IMR-90 (cell line): ENCODE measurements at regions not wholly inside any gene's neighbourhood (a gene's known extent, or its start where the extent isn't known, plus 50 kb on each side); places are given as distances from the start of the nearest gene placed in this dataset.

Experiments used
- ATAC-seq: fragments of 200-7000 bp; cut with Tn5 transposase; 2 replicates; pipeline ENCODE4 v1.9.1; 2020; ENCODE audit warnings: low read depth, mild to moderate bottlenecking, moderate library complexity
- BruUV-seq: library from RNA; stranded (reverse); fragments of 400-500 nt; replicated peaks from 2 replicates; lab custom pipeline; 2021; lab: Mats Ljungman, UMichigan
- CTCF ChIA-PET: fragments of 300-600 bp; formaldehyde crosslinking; extraction: SDS; loops from one replicate; lab custom pipeline; 2021; ENCODE audit warnings: antibody characterized with exemption; lab: Yijun Ruan, JAX
- POLR2A ChIA-PET: fragments of 300-600 bp; sonication (Branson Sonifier 250); formaldehyde crosslinking; loops from one replicate; lab custom pipeline; 2022; ENCODE audit warnings: antibody characterized with exemption; ENCODE audit not compliant: unreplicated experiment; lab: Charles Lee
- DNase-seq: peaks from one replicate; pipeline ENCODE4 v3.0.0; 2013
- H2AFZ ChIP-seq: replicated peaks from 2 replicates; pipeline ENCODE3; 2013; ENCODE audit warnings: low read length, mild to moderate bottlenecking; ENCODE audit not compliant: poor library complexity
- H2AK5ac ChIP-seq: 2 replicates; pipeline ENCODE4 v1.6.1; 2013; ENCODE audit warnings: low read depth, low read length, inconsistent platforms
- H2AK9ac ChIP-seq: replicated peaks from 2 replicates; pipeline ENCODE3; 2013; ENCODE audit warnings: mild to moderate bottlenecking, low read depth, low read length, moderate library complexity; ENCODE audit not compliant: poor library complexity
- H2BK120ac ChIP-seq: 2 replicates; pipeline ENCODE4 v1.6.1; 2013; ENCODE audit warnings: low read depth, low read length, inconsistent platforms
- H2BK15ac ChIP-seq: 3 replicates; pipeline ENCODE4 v1.6.1; 2013; ENCODE audit warnings: low read depth, low read length, inconsistent platforms
- H2BK20ac ChIP-seq: 2 replicates; pipeline ENCODE4 v1.6.1; 2013; ENCODE audit warnings: low read depth, mild to moderate bottlenecking, inconsistent platforms, low read length, moderate library complexity
- H2BK5ac ChIP-seq: 2 replicates; pipeline ENCODE4 v1.6.1; 2013; ENCODE audit warnings: mild to moderate bottlenecking, low read depth, low read length, inconsistent platforms; ENCODE audit not compliant: poor library complexity, severe bottlenecking
- H3K14ac ChIP-seq: replicated peaks from 2 replicates; pipeline ENCODE4 v1.6.1; 2013; ENCODE audit warnings: low read depth, low read length, inconsistent platforms
- H3K18ac ChIP-seq: 2 replicates; pipeline ENCODE4 v1.6.1; 2013; ENCODE audit warnings: low read depth, low read length, control low read depth
- H3K23ac ChIP-seq: 2 replicates; pipeline ENCODE4 v1.6.1; 2013; ENCODE audit warnings: low read depth, low read length, inconsistent platforms
- H3K27ac ChIP-seq: 2 replicates; pipeline ENCODE4 v1.5.1; 2013; ENCODE audit warnings: mild to moderate bottlenecking, control low read depth, low read length; ENCODE audit not compliant: insufficient read depth
- H3K27me3 ChIP-seq: 2 replicates; pipeline ENCODE4 v1.6.1; 2013; ENCODE audit warnings: low read length; ENCODE audit not compliant: control insufficient read depth, insufficient read depth
- H3K36me3 ChIP-seq: 2 replicates; pipeline ENCODE4 v1.6.1; 2013; ENCODE audit warnings: low read length, mixed read lengths; ENCODE audit not compliant: control insufficient read depth, insufficient read depth
- H3K4ac ChIP-seq: 2 replicates; pipeline ENCODE4 v1.6.1; 2013; ENCODE audit warnings: low read depth, low read length, inconsistent platforms
- H3K4me1 ChIP-seq: 2 replicates; pipeline ENCODE4 v1.6.1; 2013; ENCODE audit warnings: low read length, mixed read lengths; ENCODE audit not compliant: control insufficient read depth, insufficient read depth
- H3K4me2 ChIP-seq: 2 replicates; pipeline ENCODE4 v1.6.1; 2013; ENCODE audit warnings: low read depth, mild to moderate bottlenecking, control low read depth, low read length, moderate library complexity
- H3K4me3 ChIP-seq: 2 replicates; pipeline ENCODE4 v1.5.1; 2013; ENCODE audit warnings: low read depth, mild to moderate bottlenecking, control low read depth, low read length, moderate library complexity; ENCODE audit not compliant: insufficient read depth
- H3K56ac ChIP-seq: 2 replicates; pipeline ENCODE4 v1.6.1; 2013; ENCODE audit warnings: low read length, inconsistent platforms; ENCODE audit not compliant: insufficient read depth; ENCODE audit errors: extremely low read depth
- H3K79me1 ChIP-seq, 2 experiments: 2 replicates each; pipeline ENCODE4 v1.6.1; 2013; ENCODE audit warnings: low read length in 2 of 2, inconsistent platforms in 1 of 2, low read depth in 1 of 2
- H3K9ac ChIP-seq: 2 replicates; pipeline ENCODE4 v1.6.1; 2013; ENCODE audit warnings: low read depth, low read length, control low read depth
- H3K9me1 ChIP-seq: 2 replicates; pipeline ENCODE4 v1.6.1; 2013; ENCODE audit warnings: low read length, inconsistent platforms; ENCODE audit not compliant: insufficient read depth
- H3K9me3 ChIP-seq: 2 replicates; pipeline ENCODE4 v1.6.1; 2013; ENCODE audit warnings: low read length; ENCODE audit not compliant: control insufficient read depth, insufficient read depth
- H4K20me1 ChIP-seq: 2 replicates; pipeline ENCODE4 v1.6.1; 2013; ENCODE audit warnings: low read length, inconsistent platforms; ENCODE audit not compliant: insufficient read depth
- H4K5ac ChIP-seq: 2 replicates; pipeline ENCODE4 v1.6.1; 2013; ENCODE audit warnings: mild to moderate bottlenecking, low read depth, low read length, control low read depth
- H4K8ac ChIP-seq, 2 experiments: 2 replicates each; pipeline ENCODE4 v1.6.1; 2013; ENCODE audit warnings: low read depth in 2 of 2, low read length in 2 of 2, control low read depth in 1 of 2, inconsistent platforms in 1 of 2
- H4K91ac ChIP-seq: 2 replicates; pipeline ENCODE4 v1.6.1; 2013; ENCODE audit warnings: low read depth, low read length, inconsistent platforms; ENCODE audit not compliant: insufficient read depth
- BHLHE40 ChIP-seq: fragments of 150-350 bp; IDR thresholded peaks from 2 replicates; pipeline ENCODE4 v1.6.1; 2016; ENCODE audit warnings: mild to moderate bottlenecking, low read depth, low read length
- CEBPB ChIP-seq: IDR thresholded peaks from 2 replicates; pipeline ENCODE4 v1.6.1; 2012; ENCODE audit warnings: low read depth, low read length, improper control_type of control experiment
- CHD1 ChIP-seq: IDR thresholded peaks from 2 replicates; pipeline ENCODE4 v1.6.1; 2012; ENCODE audit warnings: low read depth, low read length, improper control_type of control experiment
- CTCF ChIP-seq: conservative IDR thresholded peaks from 2 replicates; pipeline ENCODE4 v1.5.1; 2012; ENCODE audit warnings: mild to moderate bottlenecking, low read depth, low read length, improper control_type of control experiment
- ELK1 ChIP-seq: fragments of 150-350 bp; IDR thresholded peaks from 2 replicates; pipeline ENCODE4 v1.6.1; 2016; ENCODE audit warnings: low read depth, mild to moderate bottlenecking, low read length, moderate library complexity, borderline replicate concordance
- FOS ChIP-seq: fragments of 150-350 bp; IDR thresholded peaks from 2 replicates; pipeline ENCODE4 v1.6.1; 2016; ENCODE audit warnings: low read depth, low read length
- MAFK ChIP-seq: IDR thresholded peaks from 2 replicates; pipeline ENCODE4 v1.6.1; 2012; ENCODE audit warnings: low read depth, low read length, improper control_type of control experiment
- MAZ ChIP-seq: IDR thresholded peaks from 2 replicates; pipeline ENCODE4 v1.6.1; 2012; ENCODE audit warnings: low read depth, mild to moderate bottlenecking, low read length, improper control_type of control experiment, moderate library complexity, borderline replicate concordance
- MXI1 ChIP-seq: IDR thresholded peaks from 2 replicates; pipeline ENCODE4 v1.6.1; 2012; ENCODE audit warnings: low read depth, mild to moderate bottlenecking, low read length, moderate library complexity, borderline replicate concordance
- NFE2L2 ChIP-seq: fragments of 150-350 bp; IDR thresholded peaks from 2 replicates; pipeline ENCODE4 v1.6.1; 2016; ENCODE audit warnings: low read depth, mild to moderate bottlenecking, low read length
- POLR2A ChIP-seq: IDR thresholded peaks from 2 replicates; pipeline ENCODE4 v1.6.1; 2012; ENCODE audit warnings: mild to moderate bottlenecking, low read depth, low read length
- RAD21 ChIP-seq: IDR thresholded peaks from 2 replicates; pipeline ENCODE4 v1.6.1; 2012; ENCODE audit warnings: low read length, improper control_type of control experiment
- RCOR1 ChIP-seq: IDR thresholded peaks from 2 replicates; pipeline ENCODE4 v1.6.1; 2012; ENCODE audit warnings: mild to moderate bottlenecking, low read length, improper control_type of control experiment; ENCODE audit not compliant: insufficient replicate concordance
- RFX5 ChIP-seq: IDR thresholded peaks from 2 replicates; pipeline ENCODE4 v1.8.0; 2012; ENCODE audit warnings: low read depth, mild to moderate bottlenecking, low read length, moderate library complexity
- SMC3 ChIP-seq: fragments of 150-350 bp; IDR thresholded peaks from 2 replicates; pipeline ENCODE4 v1.6.1; 2016; ENCODE audit warnings: low read depth, mild to moderate bottlenecking, antibody characterized with exemption, low read length, moderate library complexity
- USF2 ChIP-seq: fragments of 150-350 bp; IDR thresholded peaks from 2 replicates; pipeline ENCODE4 v1.6.1; 2017; ENCODE audit warnings: mild to moderate bottlenecking, antibody characterized with exemption, low read length, low read depth
- WGBS, 2 experiments: methylation state at CpG; one replicate each; pipeline versions ENCODE4 v1.1.5 to v1.1.7; 2013; ENCODE audit warnings: missing lambda C conversion rate in 2 of 2; ENCODE audit not compliant: insufficient read length in 1 of 2; ENCODE audit errors: extremely low coverage in 2 of 2; 5-methylcytosine and 5-hydroxymethylcytosine counted together
- dilution Hi-C: fragments of 300-500 bp; cut with HindIII; formaldehyde crosslinking; loops from one replicate; pipeline ENCODE4 v1.14.3; 2018; ENCODE audit warnings: low sequenced_read_pairs; ENCODE audit not compliant: unreplicated experiment
- in situ Hi-C: fragments of 300-500 bp; cut with MboI; formaldehyde crosslinking; loops from 3 replicates; pipeline ENCODE4 v1.14.3; 2019; ENCODE audit warnings: low sequenced_read_pairs, inconsistent platforms, mixed read lengths
- intact Hi-C: fragments of 100-400 bp; cut with micrococcal nuclease; formaldehyde crosslinking; loops from 2 replicates; pipeline ENCODE4 v1.10.0; 2022

GRCh38 chr10:33966946-33967345, 632.5 kb upstream of the NRP1 start:
- Histone ChIP-seq H4K20me1 (no peaks in the 10 kb centered on the region), H4K91ac (no peak overlapping the region), H4K5ac (no peak overlapping the region), H2BK20ac (no peak overlapping the region), H2BK15ac (no peak overlapping the region), H2AK5ac (no peak overlapping the region), H3K4me1 (no peaks in the 10 kb centered on the region), H2BK120ac (no peak overlapping the region), H3K27ac (no peak overlapping the region), H3K4ac (no peak overlapping the region), H3K36me3 (no peaks in the 10 kb centered on the region), H4K8ac (no peak overlapping the region), H3K9me1 (no peaks in the 10 kb centered on the region), H2AK9ac (no peak overlapping the region), H3K27me3 (peaks cover 2% of the 10 kb centered on the region; the same call in 1 of the 2 replicates), H3K4me2 (no peak overlapping the region), H3K14ac (no peak overlapping the region), H3K4me3 (no peak overlapping the region), H3K56ac (no peak overlapping the region), H2BK5ac (no peak overlapping the region), H3K79me1 (no peaks in the 10 kb centered on the region), H3K9ac (no peak overlapping the region), H3K9me3 (no peaks in the 10 kb centered on the region; the same call in 1 of the 2 replicates), H3K23ac (no peak overlapping the region), H2AFZ (no peak overlapping the region), H3K18ac (no peak overlapping the region)
- CTCF ChIA-PET, result interaction anchor here (0.5 kb wide), 1 partner anchor 356 kb away, joined by 3 read pairs; no protein-coding TSS in a partner anchor
- no peak for ATAC-seq
- dilution Hi-C loops (no loop called here), in situ Hi-C loops (no loop called here), intact Hi-C loops (no loop called here)
- TF ChIP-seq CEBPB, result no peak
- no peak for TF ChIP-seq NFE2L2
- no peak for TF ChIP-seq RFX5
- TF ChIP-seq BHLHE40, result no peak
- TF ChIP-seq POLR2A, result no peak
- no peak for TF ChIP-seq CHD1
- TF ChIP-seq CTCF, result no peak
- no peak for TF ChIP-seq RAD21
- TF ChIP-seq ELK1, result no peak
- no peak for TF ChIP-seq MAZ
- no peak for TF ChIP-seq FOS
- no peak for TF ChIP-seq USF2
- no peak for TF ChIP-seq SMC3
- TF ChIP-seq RCOR1, result no peak
- TF ChIP-seq MXI1, result no peak
- no peak for TF ChIP-seq MAFK
- BruUV-seq, result no TSS peak
- no peak for DNase-seq
- no CpG with 5 or more reads among the region's 4 CpGs for WGBS, 2 experiments
- POLR2A ChIA-PET, result no interaction called here
